AG08395 (cell line): ENCODE measurements at regions not wholly inside any gene's neighbourhood (a gene's known extent, or its start where the extent isn't known, plus 50 kb on each side); places are given as distances from the start of the nearest gene placed in this dataset.
"Not testable (repeated sequence)": the region's sequence is repeated elsewhere in the genome, so short reads cannot be mapped to it uniquely, and the experiment has no call there.

Source experiments
- DNase-seq: peaks from one replicate; pipeline ENCODE4 v3.0.0; 2012; ENCODE audit warnings: mixed read lengths, low spot score

GRCh38 chr6:168255283-168255881 is 64.2 kb downstream of the DACT2 start:
- DNase-seq, result no peak

- no peak for DNase-seq
These were observed 67.3 kb downstream of the DACT2 start for GRCh38 chr6:168252267-168252666.

DNA sequence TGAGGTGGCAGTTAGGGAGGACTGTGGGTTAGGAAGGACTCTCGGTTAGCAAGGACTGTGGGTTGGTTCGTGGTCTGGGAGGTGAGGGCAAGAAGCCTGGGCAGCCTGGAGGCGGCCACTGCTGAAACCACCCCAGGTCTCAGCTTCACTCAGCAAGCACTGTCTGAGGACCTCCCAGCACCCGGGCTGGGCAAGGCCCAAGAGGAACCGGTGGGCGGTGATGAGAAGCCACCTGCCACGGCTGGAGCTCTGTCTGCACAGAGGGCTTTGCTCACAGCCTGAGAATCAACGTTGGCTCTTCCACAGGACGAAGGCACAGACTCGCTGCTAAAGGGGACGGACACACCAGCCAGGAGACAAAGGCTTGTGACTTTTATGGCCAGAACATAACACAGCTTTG is 69.3 kb downstream of the DACT2 start:
- no peak for DNase-seq

DNA sequence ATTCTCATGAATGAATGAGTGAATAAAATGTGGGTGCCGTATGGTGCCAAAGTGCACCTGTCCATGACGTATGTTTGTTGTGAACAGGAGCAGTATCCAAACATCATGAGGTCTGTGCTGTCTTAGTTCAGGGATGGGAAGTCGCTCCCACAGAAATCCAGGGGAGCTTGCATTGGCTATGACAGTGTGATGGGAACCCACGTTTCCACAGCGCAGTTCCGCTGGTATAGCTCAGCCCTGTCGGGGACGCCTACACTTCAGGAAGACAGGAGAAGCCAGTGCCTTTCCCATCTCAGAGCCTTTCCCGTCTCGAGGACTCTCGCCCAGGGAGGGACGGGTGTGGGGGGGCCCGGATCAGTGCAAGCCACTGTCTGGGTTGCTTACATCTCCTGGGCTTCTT is 69.8 kb downstream of the DACT2 start:
- DNase-seq, result no peak

DNA sequence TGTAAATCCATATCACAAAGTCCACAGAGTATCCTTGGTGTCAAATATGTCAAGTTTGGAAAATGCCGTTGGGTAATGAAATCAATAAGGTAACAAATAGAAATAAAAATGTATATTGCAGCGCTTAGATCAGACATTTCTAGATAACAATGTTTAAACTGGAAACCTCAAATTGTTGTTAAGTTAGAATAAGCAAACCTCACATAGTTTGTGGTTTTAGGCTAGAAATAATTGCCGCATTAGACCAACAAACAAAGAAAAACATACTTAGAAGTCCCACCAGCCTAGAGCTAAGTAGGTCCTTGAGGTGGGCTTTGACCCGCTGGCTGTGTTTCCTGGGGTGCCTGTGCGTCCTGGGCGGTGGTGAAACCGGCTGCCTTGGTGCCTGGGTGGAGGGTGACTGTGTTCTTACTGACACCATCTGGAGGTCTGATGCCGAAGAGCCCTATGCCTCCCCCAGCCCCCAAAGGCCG is 71.4 kb downstream of the DACT2 start:
- no peak for DNase-seq

- DNase-seq, result peak; percentile 41
These were observed 72.0 kb downstream of the DACT2 start for GRCh38 chr6:168247443-168248147.

- no peak for DNase-seq
These were observed 74.5 kb downstream of the DACT2 start for GRCh38 chr6:168244961-168245551.

GRCh38 chr6:168243812-168244376 is 75.7 kb downstream of the DACT2 start:
- no peak for DNase-seq

GRCh38 chr6:168242940-168243225 is 76.7 kb downstream of the DACT2 start:
- DNase-seq, result no peak

- no peak for DNase-seq
These were observed 77.3 kb downstream of the DACT2 start for GRCh38 chr6:168242111-168242939.

GRCh38 chr6:168240160-168240559 is 79.4 kb downstream of the DACT2 start:
- DNase-seq, result no peak

- DNase-seq, result no peak
These were observed 80.4 kb downstream of the DACT2 start for GRCh38 chr6:168239044-168239773.

- no peak for DNase-seq
These were observed 81.2 kb downstream of the DACT2 start for GRCh38 chr6:168238159-168238909.

GRCh38 chr6:168233875-168234213 is 85.7 kb downstream of the DACT2 start:
- DNase-seq, result not testable (repeated sequence)

DNA sequence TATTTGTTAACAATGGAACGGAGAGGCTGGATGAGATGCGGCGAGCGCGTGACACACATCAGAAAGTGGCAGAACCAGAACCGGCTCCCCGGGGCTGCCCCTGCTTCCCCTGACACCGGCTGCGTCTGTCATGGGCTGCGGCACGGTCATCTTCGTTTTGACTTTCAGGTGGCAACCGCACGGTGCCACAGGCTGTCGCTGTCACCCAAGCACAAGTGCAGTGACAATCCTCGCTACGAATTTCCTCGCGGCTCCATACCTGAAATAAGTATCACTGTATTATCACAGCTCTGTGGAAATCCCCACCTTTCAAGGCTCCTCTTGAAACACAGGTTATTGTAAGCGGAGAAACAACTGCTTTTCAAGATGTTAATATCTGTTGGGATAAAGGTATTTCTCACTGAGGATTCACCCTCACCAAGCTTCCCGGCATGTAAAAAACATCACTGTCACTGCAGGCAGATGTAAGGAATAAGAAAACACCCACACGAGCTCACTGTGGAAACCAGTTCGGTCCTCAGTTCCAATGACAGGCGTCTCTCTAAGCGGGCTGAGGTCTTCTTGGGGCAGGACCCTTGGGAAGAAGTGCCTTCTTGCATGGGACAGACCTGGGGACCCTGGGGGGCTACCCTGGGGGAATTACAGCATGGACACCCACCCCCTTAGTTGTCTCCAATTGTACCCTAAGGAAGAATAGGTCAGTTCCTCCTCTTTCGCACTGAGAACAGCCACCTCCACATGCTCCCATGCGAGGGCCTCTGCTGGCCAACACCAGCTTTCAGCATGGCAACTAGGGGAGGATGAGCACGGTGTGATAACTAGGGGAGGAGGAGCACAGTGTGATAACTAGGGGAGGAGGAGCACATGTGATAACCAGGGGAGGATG is 86.3 kb downstream of the DACT2 start:
- DNase-seq, result no peak

- no peak for DNase-seq
These were observed 87.0 kb downstream of the DACT2 start for GRCh38 chr6:168232528-168232927.

- no peak for DNase-seq
These were observed 87.5 kb downstream of the DACT2 start for GRCh38 chr6:168232062-168232461.

DNA sequence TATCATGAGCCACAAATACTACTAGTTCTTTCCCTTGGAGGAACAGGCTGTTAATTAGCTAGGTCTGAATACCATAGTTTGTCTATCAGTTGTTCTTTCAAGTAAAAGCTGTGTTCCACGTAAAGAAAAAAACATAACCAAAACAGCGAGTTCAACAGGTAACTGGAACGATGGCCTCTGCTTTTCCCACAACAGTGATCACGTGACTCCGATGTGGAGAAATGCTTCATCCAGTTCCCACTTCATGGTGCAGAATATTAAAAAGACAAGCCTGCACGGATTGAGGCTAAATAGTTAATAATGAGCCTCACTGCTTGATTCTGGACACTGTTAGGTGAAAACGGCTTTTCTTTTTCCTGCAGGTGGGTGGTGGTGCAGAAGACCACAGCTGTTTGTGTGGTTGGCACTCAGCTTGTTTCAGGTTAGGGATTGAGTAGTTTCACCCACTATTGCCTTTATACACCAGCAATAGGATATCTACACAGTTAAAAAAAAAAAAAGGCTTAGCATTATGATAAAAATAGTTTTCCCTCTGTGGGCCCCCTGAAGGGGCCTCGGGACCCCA is 88.1 kb downstream of the DACT2 start:
- DNase-seq, result no peak

GRCh38 chr6:168229368-168229752 is 90.2 kb downstream of the DACT2 start:
- no peak for DNase-seq
